Spinal cord (tissue), 9 donors: ENCODE measurements at regions not wholly inside any gene's neighbourhood (a gene's known extent, or its start where the extent isn't known, plus 50 kb on each side); places are given as distances from the start of the nearest gene placed in this dataset.

ENCODE experiments used
- DNase-seq, 6 donors: peaks; one replicate each; pipeline versions ENCODE4 v3.0.0 to v3.0.0-alpha.2; 2013 to 2015; ENCODE audit warnings: low spot score in 6 of 6, low read depth in 4 of 6
- H3K27ac ChIP-seq: one replicate; pipeline ENCODE4 v1.5.1; 2013; ENCODE audit warnings: low read depth, low read length, control low read depth
- H3K27me3 ChIP-seq: one replicate; pipeline ENCODE4 v1.6.1; 2013; ENCODE audit warnings: low read length; ENCODE audit not compliant: control insufficient read depth, insufficient read depth
- H3K36me3 ChIP-seq: one replicate; pipeline ENCODE4 v1.6.1; 2013; ENCODE audit warnings: low read length; ENCODE audit not compliant: control insufficient read depth, insufficient read depth
- H3K4me1 ChIP-seq: one replicate; pipeline ENCODE4 v1.6.1; 2013; ENCODE audit warnings: low read length; ENCODE audit not compliant: control insufficient read depth, insufficient read depth
- H3K4me3 ChIP-seq: one replicate; pipeline ENCODE4 v1.5.1; 2013; ENCODE audit warnings: low read depth, low read length, control low read depth
- H3K9me3 ChIP-seq: one replicate; pipeline ENCODE4 v1.6.1; 2013; ENCODE audit warnings: low read length; ENCODE audit not compliant: control insufficient read depth, insufficient read depth
- WGBS: methylation state at CpG from one replicate; pipeline ENCODE4 v1.1.5; 2013; ENCODE audit warnings: missing lambda C conversion rate; ENCODE audit not compliant: insufficient coverage; 5-methylcytosine and 5-hydroxymethylcytosine counted together
- donor health status: healthy.

DNA sequence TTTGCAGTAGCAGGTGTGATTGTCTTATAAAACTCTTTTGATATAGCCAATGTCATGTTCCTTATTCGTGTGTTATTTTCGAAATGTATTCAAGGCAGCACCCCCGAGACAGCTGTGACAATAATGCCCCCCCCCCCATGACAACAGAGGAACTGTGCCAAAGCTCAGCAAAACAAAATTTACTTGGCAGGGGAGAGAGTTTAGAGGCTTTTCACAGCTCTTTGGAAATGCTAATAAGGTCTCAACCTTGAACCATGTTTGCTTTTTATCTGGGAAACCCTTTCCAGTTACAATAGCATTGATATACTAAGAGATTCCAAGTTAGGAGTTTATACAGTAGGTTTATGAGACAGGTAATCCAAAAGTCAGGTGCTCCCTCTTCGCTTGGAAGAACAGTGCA is 56.4 kb upstream of the USP44 start:
- no peak overlapping the region for H3K27ac ChIP-seq
- no CpG with 5 or more reads among the region's 4 CpGs for WGBS
- peak in 2 of 6 donors; percentile 42 to 74 for DNase-seq
- H3K4me3 ChIP-seq = no peak overlapping the region
- H3K4me1 ChIP-seq = peaks cover 5% of the 10 kb centered on the region
- no peaks in the 10 kb centered on the region for H3K27me3 ChIP-seq
- H3K36me3 ChIP-seq = no peaks in the 10 kb centered on the region
- H3K9me3 ChIP-seq = no peaks in the 10 kb centered on the region

GRCh38 chr12:95605875-95606274 is 54.6 kb upstream of the USP44 start:
- H3K4me1 ChIP-seq = peaks cover 5% of the 10 kb centered on the region
- H3K27ac ChIP-seq = no peak overlapping the region
- DNase-seq = no peak
- WGBS = 75% methylated on average over 1 of the region's 4 CpGs
- H3K4me3 ChIP-seq = no peak overlapping the region
- no peaks in the 10 kb centered on the region for H3K9me3 ChIP-seq
- no peaks in the 10 kb centered on the region for H3K36me3 ChIP-seq
- H3K27me3 ChIP-seq = no peaks in the 10 kb centered on the region

- H3K27me3 ChIP-seq = no peaks in the 10 kb centered on the region
- H3K36me3 ChIP-seq = no peaks in the 10 kb centered on the region
- no peak overlapping the region for H3K4me3 ChIP-seq
- no CpG with 5 or more reads among the region's 2 CpGs for WGBS
- no peak overlapping the region for H3K27ac ChIP-seq
- no peak for DNase-seq
- peaks cover 5% of the 10 kb centered on the region for H3K4me1 ChIP-seq
- H3K9me3 ChIP-seq = no peaks in the 10 kb centered on the region
Measured at GRCh38 chr12:95605087-95605486, 53.8 kb upstream of the USP44 start.

DNA sequence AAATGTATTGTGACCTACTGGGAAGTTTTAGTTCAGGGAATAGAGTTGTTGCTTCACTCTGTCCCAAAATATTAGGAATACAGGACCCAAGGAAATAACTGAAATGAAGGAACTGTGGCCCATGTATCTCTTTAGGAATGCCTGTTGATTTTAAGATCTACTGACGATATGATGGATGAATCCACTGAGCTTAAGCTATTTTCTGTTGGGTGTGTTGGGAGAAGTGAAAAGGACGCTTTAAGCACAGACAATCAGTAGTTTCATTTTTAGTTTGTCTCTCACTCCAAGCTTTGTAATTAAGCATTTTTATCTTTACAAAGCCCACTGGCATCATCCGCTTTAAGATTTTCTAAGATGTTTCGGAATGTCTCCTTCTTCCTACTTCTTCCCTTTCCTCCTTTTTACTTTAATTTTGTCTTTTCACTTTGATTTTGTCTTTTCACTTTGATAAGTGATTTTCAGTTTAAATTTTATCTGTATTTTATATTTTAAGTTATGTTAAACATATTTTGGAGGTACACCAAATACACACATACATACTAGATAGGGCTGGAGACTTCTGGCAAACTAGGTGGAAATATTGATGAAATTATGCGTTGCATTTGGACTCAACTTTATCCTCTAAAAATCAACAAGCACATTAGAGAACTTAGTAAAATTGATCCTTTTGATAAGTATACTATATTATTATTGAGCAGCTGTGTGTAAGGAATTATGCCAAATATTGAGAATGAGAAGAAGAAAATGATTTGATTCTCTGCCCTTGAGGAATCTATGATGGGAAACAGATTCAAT is 52.3 kb upstream of the USP44 start:
- H3K36me3 ChIP-seq = no peaks in the 10 kb centered on the region
- no peaks in the 10 kb centered on the region for H3K9me3 ChIP-seq
- no peak overlapping the region for H3K4me3 ChIP-seq
- H3K27ac ChIP-seq = no peak overlapping the region
- H3K4me1 ChIP-seq = peaks cover 5% of the 10 kb centered on the region
- no peak for DNase-seq
- no peaks in the 10 kb centered on the region for H3K27me3 ChIP-seq
- WGBS = 88% methylated on average over 1 of the region's 5 CpGs

DNA sequence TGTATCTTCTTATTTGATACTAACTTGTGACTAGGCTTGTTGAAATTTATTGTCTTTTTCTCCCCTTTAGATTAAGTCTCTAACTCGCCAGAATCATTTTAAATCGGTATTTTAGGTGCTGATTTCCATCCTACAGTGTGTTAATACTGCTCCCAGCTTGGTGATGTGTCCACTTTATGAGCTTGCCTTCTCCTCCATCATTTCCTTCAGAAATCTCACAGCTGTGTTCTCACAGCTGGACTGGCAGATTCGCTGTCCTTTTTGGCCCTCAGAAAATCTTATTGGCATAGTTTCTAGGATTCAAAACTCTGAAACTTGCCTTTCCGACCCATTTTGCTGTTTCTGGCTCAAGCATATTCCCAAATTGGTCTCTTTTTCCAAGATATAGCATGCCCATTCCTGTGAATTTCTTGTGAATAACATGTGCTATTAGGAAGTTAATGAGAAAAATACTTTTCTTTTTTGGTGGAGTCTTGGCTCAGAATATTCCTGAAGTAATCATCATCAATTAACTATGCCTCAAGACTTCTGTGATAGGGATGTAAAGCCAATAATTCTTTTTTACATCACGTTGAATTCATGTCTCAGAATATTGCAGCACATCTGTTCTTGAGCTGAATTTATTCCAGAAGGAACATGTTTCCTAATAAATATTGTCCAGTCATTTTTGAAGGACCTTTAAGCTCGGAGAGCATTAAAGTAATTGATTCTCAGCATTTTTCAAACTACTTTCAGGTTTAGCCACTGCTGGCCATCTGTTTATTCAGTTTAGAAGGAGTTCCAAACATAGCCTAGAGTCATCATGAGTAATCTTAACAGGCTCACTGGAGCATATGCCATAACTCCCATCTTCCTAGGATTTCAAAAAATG is 50.0 kb upstream of the USP44 start:
- no peaks in the 10 kb centered on the region for H3K36me3 ChIP-seq
- H3K4me1 ChIP-seq = no peaks in the 10 kb centered on the region
- no peak overlapping the region for H3K27ac ChIP-seq
- no peak overlapping the region for H3K4me3 ChIP-seq
- DNase-seq = peak in 2 of 6 donors; percentile 28 to 47
- H3K9me3 ChIP-seq = no peaks in the 10 kb centered on the region
- WGBS = 83% methylated on average over 2 of the region's 6 CpGs
- no peaks in the 10 kb centered on the region for H3K27me3 ChIP-seq
